Panc1 (cell line): ENCODE measurements at regions not wholly inside any gene's neighbourhood (a gene's known extent, or its start where the extent isn't known, plus 50 kb on each side); places are given as distances from the start of the nearest gene placed in this dataset.

ENCODE experiments used
- TF ChIP-seq, protein P1 (sequence below): fragments of 450-650 bp; IDR thresholded peaks from 2 replicates; pipeline ENCODE4 v1.5.1; 2017; ENCODE audit warnings: mild to moderate bottlenecking
- TF ChIP-seq, protein P2 (sequence below), 2 experiments: IDR thresholded peaks; 2 replicates each; pipeline ENCODE4 v1.6.1; 2011 to 2012; ENCODE audit warnings: low read depth in 2 of 2, control low read depth in 1 of 2, low read length in 1 of 2, mild to moderate bottlenecking in 1 of 2, moderate library complexity in 1 of 2; ENCODE audit not compliant: insufficient read depth in 1 of 2

GRCh38 chr11:128066399-128066798 lies 521.0 kb downstream of the ETS1 start:
- TF ChIP-seq, protein P1, sequence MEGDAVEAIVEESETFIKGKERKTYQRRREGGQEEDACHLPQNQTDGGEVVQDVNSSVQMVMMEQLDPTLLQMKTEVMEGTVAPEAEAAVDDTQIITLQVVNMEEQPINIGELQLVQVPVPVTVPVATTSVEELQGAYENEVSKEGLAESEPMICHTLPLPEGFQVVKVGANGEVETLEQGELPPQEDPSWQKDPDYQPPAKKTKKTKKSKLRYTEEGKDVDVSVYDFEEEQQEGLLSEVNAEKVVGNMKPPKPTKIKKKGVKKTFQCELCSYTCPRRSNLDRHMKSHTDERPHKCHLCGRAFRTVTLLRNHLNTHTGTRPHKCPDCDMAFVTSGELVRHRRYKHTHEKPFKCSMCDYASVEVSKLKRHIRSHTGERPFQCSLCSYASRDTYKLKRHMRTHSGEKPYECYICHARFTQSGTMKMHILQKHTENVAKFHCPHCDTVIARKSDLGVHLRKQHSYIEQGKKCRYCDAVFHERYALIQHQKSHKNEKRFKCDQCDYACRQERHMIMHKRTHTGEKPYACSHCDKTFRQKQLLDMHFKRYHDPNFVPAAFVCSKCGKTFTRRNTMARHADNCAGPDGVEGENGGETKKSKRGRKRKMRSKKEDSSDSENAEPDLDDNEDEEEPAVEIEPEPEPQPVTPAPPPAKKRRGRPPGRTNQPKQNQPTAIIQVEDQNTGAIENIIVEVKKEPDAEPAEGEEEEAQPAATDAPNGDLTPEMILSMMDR: no peak
- TF ChIP-seq, protein P2, sequence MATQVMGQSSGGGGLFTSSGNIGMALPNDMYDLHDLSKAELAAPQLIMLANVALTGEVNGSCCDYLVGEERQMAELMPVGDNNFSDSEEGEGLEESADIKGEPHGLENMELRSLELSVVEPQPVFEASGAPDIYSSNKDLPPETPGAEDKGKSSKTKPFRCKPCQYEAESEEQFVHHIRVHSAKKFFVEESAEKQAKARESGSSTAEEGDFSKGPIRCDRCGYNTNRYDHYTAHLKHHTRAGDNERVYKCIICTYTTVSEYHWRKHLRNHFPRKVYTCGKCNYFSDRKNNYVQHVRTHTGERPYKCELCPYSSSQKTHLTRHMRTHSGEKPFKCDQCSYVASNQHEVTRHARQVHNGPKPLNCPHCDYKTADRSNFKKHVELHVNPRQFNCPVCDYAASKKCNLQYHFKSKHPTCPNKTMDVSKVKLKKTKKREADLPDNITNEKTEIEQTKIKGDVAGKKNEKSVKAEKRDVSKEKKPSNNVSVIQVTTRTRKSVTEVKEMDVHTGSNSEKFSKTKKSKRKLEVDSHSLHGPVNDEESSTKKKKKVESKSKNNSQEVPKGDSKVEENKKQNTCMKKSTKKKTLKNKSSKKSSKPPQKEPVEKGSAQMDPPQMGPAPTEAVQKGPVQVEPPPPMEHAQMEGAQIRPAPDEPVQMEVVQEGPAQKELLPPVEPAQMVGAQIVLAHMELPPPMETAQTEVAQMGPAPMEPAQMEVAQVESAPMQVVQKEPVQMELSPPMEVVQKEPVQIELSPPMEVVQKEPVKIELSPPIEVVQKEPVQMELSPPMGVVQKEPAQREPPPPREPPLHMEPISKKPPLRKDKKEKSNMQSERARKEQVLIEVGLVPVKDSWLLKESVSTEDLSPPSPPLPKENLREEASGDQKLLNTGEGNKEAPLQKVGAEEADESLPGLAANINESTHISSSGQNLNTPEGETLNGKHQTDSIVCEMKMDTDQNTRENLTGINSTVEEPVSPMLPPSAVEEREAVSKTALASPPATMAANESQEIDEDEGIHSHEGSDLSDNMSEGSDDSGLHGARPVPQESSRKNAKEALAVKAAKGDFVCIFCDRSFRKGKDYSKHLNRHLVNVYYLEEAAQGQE (IDR thresholded peaks at IDR 0.05; ENCODE audit: insufficient read depth in 1 of 2, low read depth in 2 of 2, low read length in 1 of 2): no peak
